Ishikawa (cell line): ENCODE measurements at regions not wholly inside any gene's neighbourhood (a gene's known extent, or its start where the extent isn't known, plus 50 kb on each side); places are given as distances from the start of the nearest gene placed in this dataset.

Source experiments
- CREB1 ChIP-seq: IDR thresholded peaks from 2 replicates; pipeline ENCODE4 v1.6.1; 2012; ENCODE audit warnings: low read depth
- EP300 ChIP-seq: IDR thresholded peaks from 2 replicates; pipeline ENCODE4 v1.6.1; 2012; ENCODE audit warnings: borderline replicate concordance
- MAX ChIP-seq: IDR thresholded peaks from 2 replicates; pipeline ENCODE4 v1.6.1; 2012
- RAD21 ChIP-seq: IDR thresholded peaks from 2 replicates; pipeline ENCODE4 v1.6.1; 2012; ENCODE audit warnings: low read depth
- TAF1 ChIP-seq: IDR thresholded peaks from 2 replicates; pipeline ENCODE4 v1.6.1; 2012; ENCODE audit warnings: low read depth, mild to moderate bottlenecking
- USF1 ChIP-seq: IDR thresholded peaks from 2 replicates; pipeline ENCODE4 v1.6.1; 2012
- YY1 ChIP-seq: IDR thresholded peaks from 2 replicates; pipeline ENCODE4 v1.6.1; 2012; ENCODE audit warnings: low read depth

GRCh38 chr4:171067422-171067821 lies 745.8 kb upstream of the GALNTL6 start:
- TF ChIP-seq USF1 (no peak), EP300 (no peak), CREB1 (no peak), YY1 (no peak), RAD21 (no peak), MAX (no peak), TAF1 (no peak)
